Mesothelial cell of epicardium (in vitro differentiated cells): ENCODE measurements at regions not wholly inside any gene's neighbourhood (a gene's known extent, or its start where the extent isn't known, plus 50 kb on each side); places are given as distances from the start of the nearest gene placed in this dataset.
A peak's percentile ranks its signal among the peaks of the same experiment; 100 is the strongest.

Source experiments
- DNase-seq, 2 experiments: peaks; one replicate each; pipeline ENCODE4 v3.0.0; 2021; ENCODE audit warnings: low spot score in 2 of 2; ENCODE audit not compliant: unreplicated experiment in 2 of 2
- H3K27ac Mint-ChIP-seq: 2 replicates; pipeline ENCODE4 v1.8.0; 2021; ENCODE audit warnings: mixed read lengths
- H3K27me3 Mint-ChIP-seq: 2 replicates; pipeline ENCODE4 v1.8.0; 2021; ENCODE audit warnings: low read depth, mixed read lengths
- H3K36me3 Mint-ChIP-seq: 2 replicates; pipeline ENCODE4 v1.8.0; 2021; ENCODE audit warnings: mixed read lengths
- H3K4me1 Mint-ChIP-seq: 2 replicates; pipeline ENCODE4 v1.8.0; 2021; ENCODE audit warnings: mixed read lengths
- H3K4me3 Mint-ChIP-seq: 2 replicates; pipeline ENCODE4 v1.8.0; 2021; ENCODE audit warnings: mild to moderate bottlenecking, moderate library complexity, mixed read lengths
- H3K9me3 Mint-ChIP-seq: 2 replicates; pipeline ENCODE4 v1.8.0; 2021; ENCODE audit warnings: mixed read lengths
- TF ChIP-seq, protein P1 (sequence below): fragments of 200-600 bp; sonication (generic); IDR thresholded peaks from one replicate; pipeline ENCODE4 v1.5.0; 2021; ENCODE audit warnings: antibody characterized with exemption; ENCODE audit not compliant: unreplicated experiment

DNA sequence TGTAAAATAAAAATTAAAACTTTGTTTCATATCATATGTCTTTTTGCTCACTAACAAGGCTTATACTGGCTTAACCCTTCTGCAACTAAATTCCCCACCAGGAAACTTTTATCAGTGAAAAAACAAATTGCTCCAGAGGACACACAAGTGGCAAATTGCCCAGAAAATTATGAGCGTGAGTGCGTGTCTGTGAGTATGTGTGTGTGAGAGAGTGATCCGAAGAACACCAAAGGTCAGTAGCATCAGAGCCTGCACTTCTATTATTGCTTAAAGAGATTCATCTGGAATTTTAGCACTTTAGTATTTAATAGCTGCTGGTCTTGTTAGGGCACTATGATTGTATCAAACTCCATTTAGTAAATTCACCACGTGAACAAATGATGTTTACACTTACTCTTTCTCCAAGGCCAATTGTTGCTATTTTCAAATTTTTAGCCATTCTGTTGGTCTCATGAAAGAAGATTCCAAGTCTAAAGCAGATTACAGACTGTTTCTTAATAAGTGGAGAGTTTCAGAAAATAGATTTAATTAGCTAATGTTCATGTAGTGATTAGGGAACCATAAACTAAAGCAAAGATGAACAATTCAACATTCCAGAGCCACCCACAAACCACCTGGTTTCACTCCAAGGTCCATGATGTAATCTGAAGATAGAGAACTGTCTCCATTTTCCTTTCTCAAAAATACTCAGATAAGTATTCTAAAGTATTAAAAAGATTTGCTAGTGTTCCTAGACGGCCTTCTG lies 91.1 kb upstream of the IL12A start:
- Mint-ChIP-seq H3K4me1 (peaks cover 5% of the 10 kb centered on the region), H3K4me3 (no peak overlapping the region), H3K36me3 (peaks cover 14% of the 10 kb centered on the region), H3K27ac (peak overlapping the region; percentile 47), H3K27me3 (no peaks in the 10 kb centered on the region), H3K9me3 (no peaks in the 10 kb centered on the region)
- no peak for DNase-seq
- TF ChIP-seq, protein P1, sequence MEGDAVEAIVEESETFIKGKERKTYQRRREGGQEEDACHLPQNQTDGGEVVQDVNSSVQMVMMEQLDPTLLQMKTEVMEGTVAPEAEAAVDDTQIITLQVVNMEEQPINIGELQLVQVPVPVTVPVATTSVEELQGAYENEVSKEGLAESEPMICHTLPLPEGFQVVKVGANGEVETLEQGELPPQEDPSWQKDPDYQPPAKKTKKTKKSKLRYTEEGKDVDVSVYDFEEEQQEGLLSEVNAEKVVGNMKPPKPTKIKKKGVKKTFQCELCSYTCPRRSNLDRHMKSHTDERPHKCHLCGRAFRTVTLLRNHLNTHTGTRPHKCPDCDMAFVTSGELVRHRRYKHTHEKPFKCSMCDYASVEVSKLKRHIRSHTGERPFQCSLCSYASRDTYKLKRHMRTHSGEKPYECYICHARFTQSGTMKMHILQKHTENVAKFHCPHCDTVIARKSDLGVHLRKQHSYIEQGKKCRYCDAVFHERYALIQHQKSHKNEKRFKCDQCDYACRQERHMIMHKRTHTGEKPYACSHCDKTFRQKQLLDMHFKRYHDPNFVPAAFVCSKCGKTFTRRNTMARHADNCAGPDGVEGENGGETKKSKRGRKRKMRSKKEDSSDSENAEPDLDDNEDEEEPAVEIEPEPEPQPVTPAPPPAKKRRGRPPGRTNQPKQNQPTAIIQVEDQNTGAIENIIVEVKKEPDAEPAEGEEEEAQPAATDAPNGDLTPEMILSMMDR = no peak

DNA sequence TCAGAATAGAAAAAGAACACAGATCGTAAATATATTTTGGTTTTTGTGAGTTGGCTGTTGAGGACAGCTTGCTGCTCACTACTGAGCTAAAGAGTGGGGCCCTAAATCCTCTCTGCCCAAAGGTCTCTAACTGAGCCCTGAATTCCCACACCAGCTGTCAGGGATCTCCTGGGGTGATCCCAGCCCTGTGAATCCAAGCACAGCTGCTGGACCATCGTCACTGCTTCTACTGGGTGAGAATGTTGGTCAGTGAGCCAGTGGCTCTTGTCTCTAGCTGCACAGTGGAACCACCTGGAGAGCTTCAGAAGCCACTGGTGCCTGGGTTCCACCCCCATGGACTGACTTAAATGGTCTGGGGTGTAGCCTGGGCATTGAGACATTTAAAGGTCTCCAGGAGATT lies 90.5 kb upstream of the IL12A start:
- H3K27me3 Mint-ChIP-seq = no peaks in the 10 kb centered on the region
- no peaks in the 10 kb centered on the region for H3K9me3 Mint-ChIP-seq
- H3K4me3 Mint-ChIP-seq = no peak overlapping the region
- H3K27ac Mint-ChIP-seq = peak overlapping the region; percentile 44
- H3K4me1 Mint-ChIP-seq = peaks cover 8% of the 10 kb centered on the region
- peaks cover 14% of the 10 kb centered on the region for H3K36me3 Mint-ChIP-seq
- TF ChIP-seq, protein P1 = no peak
- no peak for DNase-seq

DNA sequence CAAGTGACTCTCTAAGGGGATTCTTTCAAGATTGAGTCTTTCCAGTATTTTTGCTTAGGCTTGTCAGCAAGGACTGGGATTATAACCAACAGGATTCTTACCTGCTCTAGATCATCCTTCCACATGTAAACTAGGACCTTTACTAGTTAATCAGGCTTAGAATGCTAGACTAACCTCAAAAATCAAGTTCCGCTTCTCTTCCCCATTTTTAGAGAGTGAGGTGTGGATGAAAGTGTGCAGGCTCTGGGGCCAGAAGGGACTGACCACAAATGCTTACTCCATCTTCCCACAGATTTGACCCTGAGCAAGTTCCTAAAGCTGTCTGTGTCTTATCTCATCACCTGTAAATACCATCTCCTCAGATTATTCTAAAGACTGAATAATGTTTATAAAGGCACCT lies 89.5 kb upstream of the IL12A start:
- Mint-ChIP-seq H3K36me3 (peaks cover 14% of the 10 kb centered on the region), H3K4me1 (peaks cover 8% of the 10 kb centered on the region), H3K4me3 (no peak overlapping the region), H3K9me3 (no peaks in the 10 kb centered on the region), H3K27ac (no peak overlapping the region), H3K27me3 (no peaks in the 10 kb centered on the region)
- TF ChIP-seq, protein P1 = no peak
- DNase-seq = no peak

DNA sequence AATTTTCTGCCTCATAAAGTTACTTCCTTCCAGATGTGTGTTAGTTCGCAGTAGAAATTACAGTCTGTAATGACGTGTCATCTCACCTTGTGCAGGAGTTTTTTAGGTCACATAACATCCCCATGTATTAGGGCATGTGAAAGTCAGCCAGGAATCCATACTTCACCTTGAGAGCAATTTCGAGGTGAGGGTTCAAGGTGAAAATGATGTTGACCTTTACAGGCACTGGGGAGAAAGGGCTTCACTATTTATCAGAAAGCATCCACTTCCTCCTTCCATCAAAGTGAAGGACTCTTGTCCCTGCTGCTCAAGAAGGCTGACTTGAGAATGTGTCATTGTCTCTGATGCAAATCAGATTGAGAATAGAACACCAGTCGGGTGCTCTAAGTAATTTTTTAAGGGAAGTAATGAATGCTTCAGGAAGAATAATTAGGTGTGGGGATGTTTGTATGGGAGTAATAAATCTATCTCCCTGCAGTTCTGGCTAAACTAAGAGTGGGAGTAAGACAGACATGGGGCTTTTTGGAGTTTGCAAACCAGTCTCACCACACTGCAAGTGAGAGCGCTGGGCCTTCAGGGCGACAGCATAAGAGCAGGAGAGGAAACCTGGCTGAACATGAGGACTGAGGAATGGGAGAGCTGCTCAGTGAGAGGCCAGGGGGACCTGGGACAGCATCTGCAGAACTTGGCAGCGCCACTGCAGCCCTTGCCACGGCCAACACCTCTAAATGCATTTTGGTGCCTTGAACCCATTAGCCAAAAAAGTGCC lies 85.9 kb upstream of the IL12A start:
- no peak for DNase-seq
- H3K36me3 Mint-ChIP-seq = peaks cover 2% of the 10 kb centered on the region
- H3K9me3 Mint-ChIP-seq = no peaks in the 10 kb centered on the region
- no peak overlapping the region for H3K4me3 Mint-ChIP-seq
- no peak overlapping the region for H3K27ac Mint-ChIP-seq
- TF ChIP-seq, protein P1 = no peak
- H3K4me1 Mint-ChIP-seq = peaks cover 3% of the 10 kb centered on the region
- no peaks in the 10 kb centered on the region for H3K27me3 Mint-ChIP-seq

DNA sequence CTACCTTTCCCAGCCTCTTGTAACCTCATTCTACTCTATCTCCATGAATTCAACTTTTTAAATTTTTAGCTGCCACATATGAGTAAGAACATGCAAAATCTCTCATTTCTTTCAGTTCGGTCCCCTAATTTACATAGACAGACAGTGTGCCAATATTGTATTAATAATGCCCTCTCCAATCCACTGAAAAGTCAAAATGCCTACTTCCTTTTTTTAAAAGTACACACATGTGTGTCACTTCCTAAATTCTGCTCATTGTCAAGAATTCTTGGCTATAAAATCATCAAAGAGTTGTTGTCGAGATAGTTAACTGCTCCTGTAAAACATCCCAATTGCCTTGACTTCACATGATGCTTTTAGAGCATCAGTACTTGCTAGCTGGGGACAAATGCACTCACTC lies 84.2 kb upstream of the IL12A start:
- no peak for DNase-seq
- H3K9me3 Mint-ChIP-seq = no peaks in the 10 kb centered on the region

More for the DNA sequence above, 84.2 kb upstream of the IL12A start:
- Mint-ChIP-seq H3K27me3 (no peaks in the 10 kb centered on the region), H3K4me1 (peaks cover 3% of the 10 kb centered on the region), H3K27ac (no peak overlapping the region), H3K36me3 (peaks cover 2% of the 10 kb centered on the region), H3K4me3 (no peak overlapping the region)
- TF ChIP-seq, protein P1 = no peak
